ENCODE measurements at regions not wholly inside any gene's neighbourhood (a gene's known extent, or its start where the extent isn't known, plus 50 kb on each side); places are given as distances from the start of the nearest gene placed in this dataset.

DNA sequence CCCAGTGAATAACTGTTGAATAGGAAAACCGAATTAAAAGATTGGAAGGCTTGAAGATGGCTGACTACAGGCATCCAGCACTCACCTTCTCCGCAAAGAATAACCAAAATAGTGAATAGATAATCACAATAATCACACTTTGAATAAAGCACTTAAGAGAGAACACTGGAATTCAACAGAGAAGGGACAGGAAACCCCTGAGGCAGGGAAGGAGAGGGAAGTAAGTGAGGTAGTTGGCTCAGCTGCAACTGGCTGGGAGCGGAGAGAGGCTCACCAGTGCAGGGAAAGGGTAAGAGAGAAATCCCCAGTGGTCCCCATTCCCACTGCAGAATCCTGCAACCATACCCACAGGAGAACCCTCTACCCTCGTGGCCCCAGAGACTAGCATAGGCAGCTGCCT, 246.6 kb upstream of the NCKAP5 start:
- DNase-seq, result no peak

DNA sequence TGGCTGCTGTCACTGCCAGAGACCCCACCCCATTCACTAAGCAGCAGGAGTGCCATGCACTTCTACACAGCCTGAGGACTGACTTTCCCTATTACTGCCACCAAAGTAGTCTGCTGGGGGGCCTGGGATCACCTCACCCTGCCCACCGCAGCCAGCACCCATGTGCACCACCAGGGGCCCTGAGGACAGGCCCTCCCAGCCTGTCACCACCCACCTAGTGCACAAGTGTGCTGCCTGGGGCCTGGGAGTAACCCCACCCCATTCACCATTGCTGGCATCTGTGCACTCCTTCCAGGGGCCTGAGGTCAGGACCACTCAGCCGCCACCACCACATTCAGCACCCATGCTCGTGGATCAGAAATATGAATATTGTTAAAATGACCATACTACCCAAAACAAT, 247.8 kb upstream of the NCKAP5 start:
- no peak for DNase-seq

DNA sequence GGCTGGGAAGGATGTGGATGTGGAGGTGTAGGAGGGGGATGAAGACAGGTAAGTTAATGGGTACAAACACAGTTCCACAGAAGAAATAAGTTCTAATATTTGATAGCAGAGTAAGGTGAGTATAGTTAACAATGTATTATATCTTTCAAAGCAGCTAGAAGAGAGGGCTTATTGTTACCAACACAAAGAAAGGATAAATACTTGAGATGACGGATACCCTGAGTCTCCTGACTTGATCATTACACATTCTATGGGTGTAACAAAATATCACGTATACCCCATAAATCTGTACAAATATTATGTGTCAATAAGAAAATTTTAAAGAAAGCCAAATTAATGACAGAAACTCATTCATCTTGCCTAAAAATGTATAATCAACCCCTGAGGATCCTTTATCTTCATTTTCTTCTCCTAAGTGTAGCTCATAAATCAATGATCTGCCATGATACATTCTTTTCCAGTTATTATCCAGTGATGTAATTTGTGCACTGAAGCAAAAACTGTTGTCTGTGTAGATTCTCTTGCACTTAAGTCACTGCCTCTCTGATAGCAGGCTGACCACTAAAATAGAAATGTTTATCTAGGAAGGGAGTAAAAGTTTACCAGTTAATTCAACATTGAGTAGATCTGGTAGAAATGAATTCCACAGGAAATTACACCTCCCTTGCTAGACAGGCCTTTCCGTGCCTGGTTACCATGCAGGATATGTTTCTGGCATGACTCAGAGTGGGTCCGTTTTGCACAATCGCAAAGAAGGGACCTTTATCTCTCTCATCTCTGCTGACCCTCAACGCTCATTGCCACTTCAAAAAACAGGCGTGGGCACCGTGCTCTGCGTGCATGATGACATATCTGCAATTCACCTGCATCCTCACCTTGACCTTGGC, 249.7 kb upstream of the NCKAP5 start:
- DNase-seq, result peak; percentile 24

- DNase-seq, result no peak
These were observed 250.4 kb upstream of the NCKAP5 start for GRCh38 chr2:133818661-133819060.

DNA sequence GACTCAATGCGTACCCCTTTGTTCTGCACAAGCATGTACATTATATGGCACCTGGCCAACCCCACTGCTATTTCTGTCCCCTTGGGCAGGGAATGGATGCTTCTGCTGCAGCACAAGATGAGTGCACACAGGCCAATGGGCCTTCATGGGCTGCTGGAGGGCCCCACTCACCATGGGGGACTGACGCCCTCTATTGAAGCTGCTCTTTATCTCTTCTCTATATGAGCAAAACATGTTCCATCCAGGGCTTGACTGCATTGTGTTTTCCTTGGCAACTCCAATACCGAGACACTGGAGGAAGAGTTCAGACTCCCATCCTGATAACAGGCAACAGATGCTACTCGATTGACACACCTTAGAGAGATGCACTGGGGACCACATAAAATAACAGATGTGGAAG, 251.6 kb upstream of the NCKAP5 start:
- DNase-seq, result no peak

GRCh38 chr2:133821107-133821760, 253.0 kb upstream of the NCKAP5 start:
- DNase-seq, result no peak

- no peak for DNase-seq
These were observed 254.4 kb upstream of the NCKAP5 start for GRCh38 chr2:133822517-133823225.

DNA sequence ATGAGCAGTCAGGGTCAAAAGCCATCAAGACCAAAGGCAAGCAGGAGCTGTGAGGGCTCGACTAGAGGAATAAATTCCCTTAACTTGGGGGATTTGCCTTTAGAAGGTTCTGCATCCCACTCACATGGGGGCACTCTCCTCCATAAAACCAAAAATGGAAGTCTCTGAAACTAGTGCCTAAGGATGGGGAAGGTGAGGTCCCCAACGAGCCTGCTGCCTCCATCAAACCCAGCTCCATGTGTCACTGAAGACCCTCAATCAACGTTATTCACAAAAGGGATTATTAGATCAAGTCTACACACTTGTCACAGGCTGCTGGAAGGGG, 254.9 kb upstream of the NCKAP5 start:
- DNase-seq, result no peak

GRCh38 chr2:133824869-133825268, 256.6 kb upstream of the NCKAP5 start:
- DNase-seq, result no peak

DNA sequence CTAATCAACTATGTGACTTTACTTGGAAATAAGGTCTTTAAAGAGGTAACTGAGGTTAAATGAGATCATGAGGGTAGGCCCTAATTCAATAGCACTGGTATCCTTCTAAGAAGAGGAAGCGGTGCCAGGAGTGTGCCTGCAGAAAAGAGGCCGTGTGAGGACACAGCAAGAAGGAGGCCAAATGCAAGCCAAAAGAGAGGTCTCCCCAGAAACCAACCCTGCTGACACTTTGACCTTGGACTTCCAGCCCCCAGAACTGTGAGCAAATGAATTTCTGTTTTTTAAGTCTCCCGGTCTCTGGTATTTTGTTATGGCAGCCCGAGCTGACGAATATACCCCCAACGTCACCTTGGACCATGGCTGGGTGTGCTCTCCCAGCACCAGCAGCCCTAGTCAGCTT, 257.5 kb upstream of the NCKAP5 start:
- DNase-seq, result no peak

DNA sequence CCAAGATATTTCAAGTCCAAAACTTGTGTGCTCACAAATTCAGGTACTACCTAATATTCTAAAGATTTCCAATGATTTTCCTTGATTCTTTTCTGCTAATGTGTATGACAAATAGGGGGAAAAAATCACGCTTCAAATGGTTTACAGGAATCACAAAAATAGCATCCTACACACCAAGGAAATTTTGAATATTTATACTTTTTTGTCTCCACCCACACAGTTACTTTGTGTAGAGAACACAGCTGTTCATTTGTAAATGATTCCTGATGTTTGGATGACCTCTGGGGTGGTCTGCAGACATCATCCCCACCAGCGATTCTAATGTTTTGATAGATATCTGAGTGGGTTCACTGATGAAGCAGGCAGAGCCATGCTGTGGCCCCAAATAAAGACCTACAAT, 260.6 kb upstream of the NCKAP5 start:
- DNase-seq, result no peak

GRCh38 chr2:133829450-133830020, 261.3 kb upstream of the NCKAP5 start:
- no peak for DNase-seq

- DNase-seq, result no peak
These were observed 265.5 kb upstream of the NCKAP5 start for GRCh38 chr2:133833746-133834145.

GRCh38 chr2:133835821-133836619, 267.8 kb upstream of the NCKAP5 start:
- no peak for DNase-seq

DNA sequence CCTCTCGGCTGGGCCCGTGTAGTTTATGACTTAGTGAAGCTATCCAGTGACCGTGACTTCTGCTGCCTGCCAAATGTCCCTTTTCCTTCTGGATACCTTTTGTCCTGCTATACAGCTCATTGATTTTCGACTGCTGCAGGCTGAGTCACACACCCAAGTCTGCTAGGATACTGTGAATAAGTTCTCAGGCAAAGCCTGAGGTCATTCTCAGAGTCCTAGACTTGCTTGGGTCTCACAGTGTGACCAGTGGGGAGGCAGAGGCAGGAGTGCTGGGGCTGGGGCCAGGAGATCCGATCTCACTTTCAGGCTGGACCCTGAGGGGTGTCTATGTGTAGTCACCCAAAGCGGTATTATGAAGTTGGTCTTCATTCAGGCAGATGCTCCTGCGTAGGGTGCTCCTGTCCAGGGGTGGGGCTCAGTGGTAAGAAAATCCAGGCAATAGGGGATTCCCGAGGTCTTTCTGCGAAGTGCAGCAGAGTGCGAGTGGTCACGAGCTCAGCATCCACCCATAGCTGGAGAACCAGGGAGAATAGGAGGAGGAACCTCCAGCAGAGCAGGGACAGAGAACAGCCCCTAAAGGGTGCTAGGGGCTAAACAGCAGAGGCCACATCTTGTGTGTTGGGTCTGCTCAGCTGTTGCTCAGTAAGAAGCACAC, 268.6 kb upstream of the NCKAP5 start:
- no peak for DNase-seq

DNA sequence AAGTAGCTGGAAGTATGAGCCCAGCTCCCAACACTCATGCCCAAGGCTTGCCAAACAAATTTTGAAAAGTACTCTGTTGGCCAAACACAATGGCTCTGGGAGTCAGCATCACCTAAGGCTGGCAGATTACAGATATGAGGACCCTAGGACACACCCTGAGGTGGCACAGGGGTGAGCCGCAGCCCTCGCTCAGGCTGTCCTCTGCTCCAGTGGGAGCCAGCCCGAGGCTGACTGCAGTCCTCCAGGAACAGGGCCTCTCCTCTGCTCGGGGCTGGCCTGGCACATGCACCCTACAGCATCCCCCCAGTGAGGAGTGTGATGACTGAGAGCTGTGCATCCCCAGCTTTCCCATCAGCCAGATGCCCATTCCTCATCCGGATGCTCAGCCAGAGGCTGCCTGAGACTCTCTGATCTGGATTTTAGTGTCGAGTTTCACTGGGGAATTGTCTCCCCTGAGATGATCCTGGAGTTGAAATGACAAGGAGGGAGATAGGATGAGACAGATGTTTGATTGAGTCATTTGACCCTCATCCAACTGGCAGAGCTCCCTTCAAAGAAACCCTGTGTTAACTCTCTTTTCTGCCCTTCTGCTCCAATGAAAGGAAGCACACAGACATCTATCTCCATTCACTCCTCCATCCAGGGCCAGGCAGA, 269.3 kb upstream of the NCKAP5 start:
- no peak for DNase-seq

GRCh38 chr2:133838642-133839365, 270.5 kb upstream of the NCKAP5 start:
- DNase-seq, result no peak

DNA sequence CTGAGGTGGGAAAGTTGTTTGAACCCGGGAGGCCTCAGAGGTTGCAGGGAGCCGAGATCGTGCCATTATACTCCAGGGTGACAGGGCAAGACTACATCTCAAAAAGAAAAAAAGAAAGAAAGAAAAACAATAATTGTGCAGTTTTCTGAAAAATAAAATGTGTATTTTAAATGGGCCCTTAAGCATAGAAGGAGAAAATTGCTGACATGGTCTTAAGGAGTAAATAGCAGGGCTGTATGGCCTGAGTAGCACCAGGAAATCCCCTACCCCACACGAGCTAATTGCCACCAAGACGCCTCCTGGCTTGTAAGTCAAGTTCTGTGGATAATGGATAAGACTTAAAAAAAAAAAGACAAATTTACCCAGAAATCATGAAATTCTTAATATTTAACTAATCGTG, 271.4 kb upstream of the NCKAP5 start:
- no peak for DNase-seq

DNA sequence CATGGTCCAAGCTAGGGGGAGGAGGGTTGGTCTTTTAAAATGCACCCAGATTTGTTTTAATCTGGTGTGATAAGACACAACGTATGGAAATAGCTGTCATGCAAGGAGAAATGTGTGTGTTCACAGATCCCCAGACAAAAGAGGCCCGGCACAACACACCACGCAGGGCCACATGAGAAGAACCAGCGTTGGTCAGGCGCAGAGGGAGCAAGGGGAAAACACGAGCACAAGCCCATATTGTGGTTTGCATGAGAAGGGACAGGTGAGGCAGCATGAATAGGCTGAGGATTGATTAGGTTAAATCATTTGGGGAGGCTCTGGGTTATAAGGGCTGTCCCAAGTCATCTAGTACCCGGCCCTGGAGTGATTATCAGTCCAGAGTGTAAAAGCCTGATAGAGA, 272.5 kb upstream of the NCKAP5 start:
- no peak for DNase-seq

- DNase-seq, result no peak
These were observed 273.6 kb upstream of the NCKAP5 start for GRCh38 chr2:133841900-133842299.
